ENCODE measurements at regions not wholly inside any gene's neighbourhood (a gene's known extent, or its start where the extent isn't known, plus 50 kb on each side); places are given as distances from the start of the nearest gene placed in this dataset.

DNA sequence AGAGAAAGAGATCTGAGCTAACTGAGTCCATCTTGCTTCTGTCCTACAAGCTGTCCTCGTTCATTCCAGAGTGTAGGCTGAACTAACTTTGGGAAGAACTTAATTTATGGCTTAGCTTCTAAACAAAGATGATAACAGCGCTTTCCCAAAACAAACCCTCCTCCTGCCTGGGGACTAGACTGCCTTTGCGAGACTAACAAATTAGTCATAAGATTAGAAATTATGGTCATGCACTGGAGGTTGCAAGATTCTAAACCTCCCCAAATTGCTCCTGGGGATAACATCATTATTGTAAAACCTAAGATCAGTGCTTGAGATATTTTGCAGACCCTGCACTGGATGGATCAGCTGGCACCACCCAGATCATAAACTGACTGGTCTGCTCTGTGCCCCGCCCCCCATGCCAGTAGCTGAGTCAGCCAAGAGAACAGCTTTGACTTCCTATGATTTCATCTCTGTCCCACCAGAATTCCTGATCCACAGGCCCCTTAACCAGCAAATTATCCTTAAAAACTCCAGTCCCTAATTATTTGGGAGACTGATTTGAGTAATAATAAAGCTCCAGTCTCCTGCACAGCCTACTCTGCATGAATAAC, 883.3 kb downstream of the TRIML1 start:
- intact Hi-C loops (cut with DNase I): no loop called here
- DNase-seq: no peak
- no peaks in the 10 kb centered on the region for H3K9me3 ChIP-seq
- no peaks in the 10 kb centered on the region for H3K4me1 ChIP-seq (ENCODE audit: insufficient read depth)
- H3K27ac ChIP-seq: no peak overlapping the region
- no peak overlapping the region for H3K4me3 ChIP-seq
- WGBS, 3 donors: 14 to 19% (median 17%) methylated on average over 4 of the region's 4 CpGs
- no peaks in the 10 kb centered on the region for H3K36me3 ChIP-seq
- TF ChIP-seq POLR2A (IDR thresholded peaks at IDR 0.05) (no peak), EP300 (IDR thresholded peaks at IDR 0.05) (no peak)
- TF ChIP-seq, protein P1, sequence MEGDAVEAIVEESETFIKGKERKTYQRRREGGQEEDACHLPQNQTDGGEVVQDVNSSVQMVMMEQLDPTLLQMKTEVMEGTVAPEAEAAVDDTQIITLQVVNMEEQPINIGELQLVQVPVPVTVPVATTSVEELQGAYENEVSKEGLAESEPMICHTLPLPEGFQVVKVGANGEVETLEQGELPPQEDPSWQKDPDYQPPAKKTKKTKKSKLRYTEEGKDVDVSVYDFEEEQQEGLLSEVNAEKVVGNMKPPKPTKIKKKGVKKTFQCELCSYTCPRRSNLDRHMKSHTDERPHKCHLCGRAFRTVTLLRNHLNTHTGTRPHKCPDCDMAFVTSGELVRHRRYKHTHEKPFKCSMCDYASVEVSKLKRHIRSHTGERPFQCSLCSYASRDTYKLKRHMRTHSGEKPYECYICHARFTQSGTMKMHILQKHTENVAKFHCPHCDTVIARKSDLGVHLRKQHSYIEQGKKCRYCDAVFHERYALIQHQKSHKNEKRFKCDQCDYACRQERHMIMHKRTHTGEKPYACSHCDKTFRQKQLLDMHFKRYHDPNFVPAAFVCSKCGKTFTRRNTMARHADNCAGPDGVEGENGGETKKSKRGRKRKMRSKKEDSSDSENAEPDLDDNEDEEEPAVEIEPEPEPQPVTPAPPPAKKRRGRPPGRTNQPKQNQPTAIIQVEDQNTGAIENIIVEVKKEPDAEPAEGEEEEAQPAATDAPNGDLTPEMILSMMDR (IDR thresholded peaks at IDR 0.05): no peak
- no peaks in the 10 kb centered on the region for H3K27me3 ChIP-seq

DNA sequence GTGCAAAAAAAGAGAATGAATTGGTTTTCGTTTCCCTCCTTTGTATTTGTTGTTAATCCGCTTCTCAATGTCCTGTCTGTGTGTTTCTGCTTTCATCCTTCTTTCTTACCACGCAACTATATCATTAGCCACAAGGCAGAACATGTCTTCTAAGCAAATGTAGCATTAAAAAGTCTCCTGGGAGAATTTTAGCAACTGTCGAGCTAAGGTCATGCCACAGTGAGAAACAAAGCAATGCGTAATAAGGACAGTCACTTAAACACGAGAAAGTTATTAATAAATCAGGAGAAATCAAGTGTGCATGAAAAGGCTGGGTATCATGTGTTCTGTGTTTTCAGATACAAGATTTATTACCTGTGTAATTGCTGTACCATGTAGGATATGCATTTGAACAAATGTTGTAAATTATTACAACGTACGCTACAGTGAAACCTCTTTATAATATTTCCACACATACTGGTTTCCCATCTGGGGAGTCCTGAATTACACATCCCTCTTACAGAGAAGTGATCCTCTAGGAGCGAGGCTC, 890.8 kb downstream of the TRIML1 start:
- TF ChIP-seq POLR2A (IDR thresholded peaks at IDR 0.05) (no peak), EP300 (IDR thresholded peaks at IDR 0.05) (no peak)
- TF ChIP-seq, protein P1 (IDR thresholded peaks at IDR 0.05): no peak
- H3K36me3 ChIP-seq: no peaks in the 10 kb centered on the region
- H3K27me3 ChIP-seq: no peaks in the 10 kb centered on the region
- H3K9me3 ChIP-seq: no peaks in the 10 kb centered on the region
- DNase-seq: no peak
- no peak overlapping the region for H3K27ac ChIP-seq
- intact Hi-C loops (cut with DNase I): no loop called here
- H3K4me1 ChIP-seq (ENCODE audit: insufficient read depth): no peaks in the 10 kb centered on the region
- WGBS, 3 donors: 72 to 77% (median 72%) methylated on average over 9 of the region's 9 CpGs
- H3K4me3 ChIP-seq: no peak overlapping the region

DNA sequence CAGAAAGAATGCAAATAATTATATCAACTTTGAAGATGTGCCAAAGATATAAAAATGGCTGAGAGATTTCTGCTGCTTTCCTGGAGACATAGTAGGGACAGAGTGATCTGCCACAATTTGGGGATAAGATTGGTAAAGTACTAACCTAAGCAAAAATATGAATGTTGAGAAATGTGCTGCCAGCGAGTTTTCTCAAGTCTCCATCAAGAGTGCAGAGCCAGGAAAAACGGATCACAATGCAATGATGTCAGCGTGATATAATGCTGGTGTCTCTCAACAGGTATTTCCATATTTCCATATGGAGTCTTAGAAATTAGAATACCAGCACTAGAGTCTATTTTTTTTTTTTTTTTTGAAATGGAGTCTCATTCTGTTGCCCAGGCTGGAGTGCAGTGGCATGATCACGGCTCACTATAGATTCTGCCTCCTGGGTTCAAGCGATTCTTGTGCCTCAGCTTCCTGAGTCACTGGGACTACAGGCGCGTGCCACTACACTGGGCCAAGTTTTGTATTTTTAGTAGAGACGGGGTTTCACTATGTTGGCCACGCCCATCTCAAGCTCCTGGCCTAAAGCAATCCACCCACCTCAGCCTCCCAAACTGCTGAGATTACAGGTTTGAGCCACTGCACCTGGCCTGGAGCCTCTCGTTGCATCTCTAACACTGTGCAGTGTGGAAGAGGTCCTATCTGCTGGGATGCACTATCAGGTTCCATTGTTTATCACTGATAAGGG, 893.5 kb downstream of the TRIML1 start:
- TF ChIP-seq EP300 (IDR thresholded peaks at IDR 0.05) (no peak), POLR2A (IDR thresholded peaks at IDR 0.05) (no peak)
- TF ChIP-seq, protein P1 (IDR thresholded peaks at IDR 0.05): no peak
- Histone ChIP-seq H3K27me3 (no peaks in the 10 kb centered on the region), H3K9me3 (no peaks in the 10 kb centered on the region), H3K36me3 (no peaks in the 10 kb centered on the region), H3K4me1 (ENCODE audit: insufficient read depth) (no peaks in the 10 kb centered on the region), H3K4me3 (no peak overlapping the region), H3K27ac (no peak overlapping the region)
- intact Hi-C loops (cut with DNase I): no loop called here
- DNase-seq: no peak
- whole genome bisulfite sequencing, 3 donors: 79 to 87% (median 85%) methylated on average over 10 of the region's 10 CpGs

DNA sequence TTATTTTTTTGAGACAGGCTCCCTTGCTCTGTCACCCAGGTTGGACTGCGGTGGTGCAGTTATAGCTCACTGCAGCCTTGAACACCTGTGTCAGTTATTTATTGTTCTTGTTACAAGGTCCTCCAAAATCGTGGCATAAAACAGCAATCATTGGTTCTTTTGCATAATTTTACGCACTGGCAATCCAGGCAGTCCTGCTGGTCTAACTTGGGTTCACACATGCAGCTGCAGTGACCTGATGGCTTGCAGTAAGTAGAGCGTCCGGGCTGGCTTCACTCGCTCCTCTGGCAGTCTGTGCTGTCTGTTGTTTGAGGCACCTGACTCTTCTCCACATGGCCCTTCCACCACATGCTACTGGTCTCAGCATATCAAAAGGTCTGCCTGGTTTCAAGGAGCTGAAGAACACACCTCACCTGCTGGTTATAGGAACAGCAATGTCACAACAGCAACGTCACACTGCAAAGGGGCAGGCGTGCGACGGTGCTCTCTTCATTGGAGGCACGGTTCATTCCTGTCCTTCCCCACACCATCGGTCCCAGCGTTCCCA, 894.6 kb downstream of the TRIML1 start:
- intact Hi-C loops (cut with DNase I): no loop called here
- DNase-seq: no peak
- Histone ChIP-seq H3K9me3 (no peaks in the 10 kb centered on the region), H3K36me3 (no peaks in the 10 kb centered on the region), H3K27ac (no peak overlapping the region), H3K4me3 (no peak overlapping the region), H3K27me3 (no peaks in the 10 kb centered on the region), H3K4me1 (ENCODE audit: insufficient read depth) (no peaks in the 10 kb centered on the region)
- TF ChIP-seq EP300 (IDR thresholded peaks at IDR 0.05) (no peak), POLR2A (IDR thresholded peaks at IDR 0.05) (no peak)
- TF ChIP-seq, protein P1 (IDR thresholded peaks at IDR 0.05): no peak
- 81 to 92% (median 90%) methylated on average over 13 of the region's 13 CpGs for WGBS, 3 donors
